ENCODE measurements at regions not wholly inside any gene's neighbourhood (a gene's known extent, or its start where the extent isn't known, plus 50 kb on each side); places are given as distances from the start of the nearest gene placed in this dataset.

DNA sequence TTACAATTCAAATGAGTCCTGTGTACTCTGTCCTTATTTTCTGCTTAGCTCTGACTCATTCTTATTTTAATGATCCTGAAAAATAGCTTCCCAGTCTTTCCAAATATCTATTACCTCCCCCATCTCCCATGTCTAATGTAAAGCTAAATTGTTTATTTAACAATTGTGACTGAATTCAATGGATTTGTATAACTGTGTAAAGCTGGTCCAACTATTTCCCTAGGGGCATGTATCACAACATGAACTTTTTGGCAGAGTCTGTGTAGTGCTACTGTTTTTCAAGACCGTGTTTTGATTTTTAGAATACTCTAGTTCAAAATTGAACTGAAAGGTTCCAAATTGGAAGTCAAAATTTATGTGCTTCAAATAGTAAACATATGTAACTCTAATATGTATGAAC, 67.8 kb downstream of the SPCS3 start:
- CTCF ChIA-PET, result no interaction called here
- no peak for ATAC-seq
- in situ Hi-C loops (cut with HindIII; ENCODE audit: low pct_unique_long_range_greater_than_20kb, low sequenced_read_pairs), result no loop called here

DNA sequence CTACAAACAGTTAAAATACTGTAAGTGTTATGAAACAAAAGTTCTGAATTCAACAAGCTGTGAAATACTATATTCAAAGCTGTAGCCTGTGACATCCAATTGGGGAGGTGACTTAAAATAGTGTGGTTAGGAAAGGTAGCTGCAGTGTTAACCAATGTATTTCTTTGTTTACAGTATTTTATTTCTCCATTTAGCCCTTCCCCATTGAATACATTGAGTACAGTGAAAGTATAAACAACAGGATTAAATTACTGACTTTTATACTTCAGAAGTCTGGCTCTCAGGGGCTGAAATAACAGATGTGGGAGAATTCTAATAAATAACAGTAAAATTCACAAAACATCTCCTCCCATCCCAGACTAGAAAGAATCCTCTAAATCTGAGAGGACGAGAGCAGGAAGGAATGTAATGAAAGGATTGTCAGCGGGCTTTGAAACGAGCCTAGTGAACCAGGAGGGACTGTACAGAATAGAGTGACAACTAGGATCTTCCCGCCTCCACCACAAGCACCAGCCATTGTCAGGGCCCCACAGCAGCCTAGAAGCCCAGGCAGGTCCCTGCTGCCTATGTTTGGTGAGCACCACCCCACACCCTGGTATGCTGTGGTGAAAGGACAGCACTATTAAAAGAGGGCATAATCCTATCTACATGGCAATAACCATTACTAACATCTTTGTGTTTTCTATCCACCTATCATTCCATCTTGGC, 73.7 kb downstream of the SPCS3 start:
- Histone ChIP-seq H3K4me1 (ENCODE audit: control insufficient read depth, insufficient read depth, low read length) (no peaks in the 10 kb centered on the region), H3K4me3 (ENCODE audit: low read depth in 2 of 2, low read length in 2 of 2) (no peak overlapping the region), H3K27ac (ENCODE audit: low read length) (no peak overlapping the region), H3K27me3 (ENCODE audit: control insufficient read depth, insufficient read depth, low read length) (no peaks in the 10 kb centered on the region), H3K9me3 (ENCODE audit: control insufficient read depth, insufficient read depth, low read depth, low read length) (no peaks in the 10 kb centered on the region), H3K36me3 (ENCODE audit: control insufficient read depth, insufficient read depth, low read length) (no peaks in the 10 kb centered on the region)
- ATAC-seq, result no peak
- BruUV-seq (replicated peaks), result no TSS peak
- ChIA-PET POLR2A (no interaction called here), CTCF (no interaction called here)
- intact Hi-C loops (cut with micrococcal nuclease; ENCODE audit: unreplicated experiment) (no loop called here), in situ Hi-C loops (cut with HindIII; ENCODE audit: low pct_unique_long_range_greater_than_20kb, low sequenced_read_pairs) (no loop called here)
- no peak for DNase-seq (ENCODE audit: low read depth, low spot score)
- TF ChIP-seq, protein P1, sequence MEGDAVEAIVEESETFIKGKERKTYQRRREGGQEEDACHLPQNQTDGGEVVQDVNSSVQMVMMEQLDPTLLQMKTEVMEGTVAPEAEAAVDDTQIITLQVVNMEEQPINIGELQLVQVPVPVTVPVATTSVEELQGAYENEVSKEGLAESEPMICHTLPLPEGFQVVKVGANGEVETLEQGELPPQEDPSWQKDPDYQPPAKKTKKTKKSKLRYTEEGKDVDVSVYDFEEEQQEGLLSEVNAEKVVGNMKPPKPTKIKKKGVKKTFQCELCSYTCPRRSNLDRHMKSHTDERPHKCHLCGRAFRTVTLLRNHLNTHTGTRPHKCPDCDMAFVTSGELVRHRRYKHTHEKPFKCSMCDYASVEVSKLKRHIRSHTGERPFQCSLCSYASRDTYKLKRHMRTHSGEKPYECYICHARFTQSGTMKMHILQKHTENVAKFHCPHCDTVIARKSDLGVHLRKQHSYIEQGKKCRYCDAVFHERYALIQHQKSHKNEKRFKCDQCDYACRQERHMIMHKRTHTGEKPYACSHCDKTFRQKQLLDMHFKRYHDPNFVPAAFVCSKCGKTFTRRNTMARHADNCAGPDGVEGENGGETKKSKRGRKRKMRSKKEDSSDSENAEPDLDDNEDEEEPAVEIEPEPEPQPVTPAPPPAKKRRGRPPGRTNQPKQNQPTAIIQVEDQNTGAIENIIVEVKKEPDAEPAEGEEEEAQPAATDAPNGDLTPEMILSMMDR (IDR thresholded peaks at IDR 0.05), result no peak
- TF ChIP-seq TCF7L2 (IDR thresholded peaks at IDR 0.05; ENCODE audit: low read depth, low read length), result no peak

More for the DNA sequence above, 67.8 kb downstream of the SPCS3 start:
- POLR2A ChIA-PET, result no interaction called here
- no peaks in the 10 kb centered on the region for H3K4me1 ChIP-seq (ENCODE audit: control insufficient read depth, insufficient read depth, low read length)
- no peaks in the 10 kb centered on the region for H3K36me3 ChIP-seq (ENCODE audit: control insufficient read depth, insufficient read depth, low read length)
- no peaks in the 10 kb centered on the region for H3K27me3 ChIP-seq (ENCODE audit: control insufficient read depth, insufficient read depth, low read length)
- no peak overlapping the region for H3K27ac ChIP-seq (ENCODE audit: low read length)
- no peak for DNase-seq (ENCODE audit: low read depth, low spot score)
- intact Hi-C loops (cut with micrococcal nuclease; ENCODE audit: unreplicated experiment), result no loop called here
- H3K9me3 ChIP-seq (ENCODE audit: control insufficient read depth, insufficient read depth, low read depth, low read length), result no peaks in the 10 kb centered on the region
- H3K4me3 ChIP-seq (ENCODE audit: low read depth in 2 of 2, low read length in 2 of 2), result no peak overlapping the region
- no TSS peak for BruUV-seq (replicated peaks)
- TF ChIP-seq TCF7L2 (IDR thresholded peaks at IDR 0.05; ENCODE audit: low read depth, low read length), result no peak
- no peak for TF ChIP-seq POLR2AphosphoS5 (IDR thresholded peaks at IDR 0.05; ENCODE audit: low read depth, low read length)
- TF ChIP-seq, protein P1 (IDR thresholded peaks at IDR 0.05), result no peak
- no peak for TF ChIP-seq SIN3A (IDR thresholded peaks at IDR 0.05; ENCODE audit: borderline replicate concordance, insufficient read depth, low read depth, low read length)
- TF ChIP-seq, protein P2, sequence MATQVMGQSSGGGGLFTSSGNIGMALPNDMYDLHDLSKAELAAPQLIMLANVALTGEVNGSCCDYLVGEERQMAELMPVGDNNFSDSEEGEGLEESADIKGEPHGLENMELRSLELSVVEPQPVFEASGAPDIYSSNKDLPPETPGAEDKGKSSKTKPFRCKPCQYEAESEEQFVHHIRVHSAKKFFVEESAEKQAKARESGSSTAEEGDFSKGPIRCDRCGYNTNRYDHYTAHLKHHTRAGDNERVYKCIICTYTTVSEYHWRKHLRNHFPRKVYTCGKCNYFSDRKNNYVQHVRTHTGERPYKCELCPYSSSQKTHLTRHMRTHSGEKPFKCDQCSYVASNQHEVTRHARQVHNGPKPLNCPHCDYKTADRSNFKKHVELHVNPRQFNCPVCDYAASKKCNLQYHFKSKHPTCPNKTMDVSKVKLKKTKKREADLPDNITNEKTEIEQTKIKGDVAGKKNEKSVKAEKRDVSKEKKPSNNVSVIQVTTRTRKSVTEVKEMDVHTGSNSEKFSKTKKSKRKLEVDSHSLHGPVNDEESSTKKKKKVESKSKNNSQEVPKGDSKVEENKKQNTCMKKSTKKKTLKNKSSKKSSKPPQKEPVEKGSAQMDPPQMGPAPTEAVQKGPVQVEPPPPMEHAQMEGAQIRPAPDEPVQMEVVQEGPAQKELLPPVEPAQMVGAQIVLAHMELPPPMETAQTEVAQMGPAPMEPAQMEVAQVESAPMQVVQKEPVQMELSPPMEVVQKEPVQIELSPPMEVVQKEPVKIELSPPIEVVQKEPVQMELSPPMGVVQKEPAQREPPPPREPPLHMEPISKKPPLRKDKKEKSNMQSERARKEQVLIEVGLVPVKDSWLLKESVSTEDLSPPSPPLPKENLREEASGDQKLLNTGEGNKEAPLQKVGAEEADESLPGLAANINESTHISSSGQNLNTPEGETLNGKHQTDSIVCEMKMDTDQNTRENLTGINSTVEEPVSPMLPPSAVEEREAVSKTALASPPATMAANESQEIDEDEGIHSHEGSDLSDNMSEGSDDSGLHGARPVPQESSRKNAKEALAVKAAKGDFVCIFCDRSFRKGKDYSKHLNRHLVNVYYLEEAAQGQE (IDR thresholded peaks at IDR 0.05; ENCODE audit: insufficient read depth in 1 of 2, low read depth in 2 of 2, low read length in 1 of 2), result no peak

Data from Panc1 (cell line).